SIG-M5 (cell line): ENCODE measurements at regions not wholly inside any gene's neighbourhood (a gene's known extent, or its start where the extent isn't known, plus 50 kb on each side); places are given as distances from the start of the nearest gene placed in this dataset.

Source experiments
- DNase-seq: peaks from one replicate; lab custom pipeline; 2025; lab: John Stamatoyannopoulos, UW

GRCh38 chr2:51650769-51651168, 618.8 kb upstream of the NRXN1 start:
- no peak for DNase-seq

DNA sequence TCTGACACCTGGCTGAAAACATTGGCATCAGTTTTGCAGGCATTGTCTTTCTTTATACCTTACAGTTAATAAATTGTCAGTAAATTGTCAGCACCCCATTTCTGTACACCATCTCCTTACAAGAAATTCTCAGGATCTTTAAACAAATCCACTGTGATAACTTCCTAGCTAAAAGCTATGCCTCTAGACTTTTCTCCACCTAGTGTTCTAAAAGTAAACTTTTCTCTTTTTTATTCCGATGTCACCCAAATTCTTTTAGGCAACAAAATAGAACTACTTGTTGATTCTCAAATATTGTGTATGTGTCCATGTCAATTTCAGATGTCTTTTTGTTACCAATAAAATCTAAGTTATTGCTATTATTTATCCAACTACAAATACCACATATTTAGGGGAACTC, 617.4 kb upstream of the NRXN1 start:
- DNase-seq = no peak

DNA sequence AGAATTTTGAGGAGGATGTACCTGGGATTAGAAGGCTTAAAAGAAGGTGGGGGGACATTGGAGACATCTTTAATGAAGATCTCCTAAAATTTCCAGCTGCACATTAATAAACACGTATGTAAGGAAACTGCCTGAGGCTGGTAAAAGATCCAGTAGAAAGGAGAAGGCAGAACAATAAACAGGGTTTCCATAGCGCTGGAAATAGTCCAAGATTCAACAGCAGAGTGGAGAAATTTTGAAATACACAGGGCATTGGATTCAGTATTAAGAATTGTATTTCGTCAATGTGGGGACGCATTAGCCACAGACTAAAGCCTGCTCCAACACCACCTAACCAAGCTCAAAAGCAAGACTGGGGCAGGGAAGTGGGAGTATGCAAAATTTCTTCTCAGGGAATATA, 606.9 kb upstream of the NRXN1 start:
- DNase-seq = no peak

DNA sequence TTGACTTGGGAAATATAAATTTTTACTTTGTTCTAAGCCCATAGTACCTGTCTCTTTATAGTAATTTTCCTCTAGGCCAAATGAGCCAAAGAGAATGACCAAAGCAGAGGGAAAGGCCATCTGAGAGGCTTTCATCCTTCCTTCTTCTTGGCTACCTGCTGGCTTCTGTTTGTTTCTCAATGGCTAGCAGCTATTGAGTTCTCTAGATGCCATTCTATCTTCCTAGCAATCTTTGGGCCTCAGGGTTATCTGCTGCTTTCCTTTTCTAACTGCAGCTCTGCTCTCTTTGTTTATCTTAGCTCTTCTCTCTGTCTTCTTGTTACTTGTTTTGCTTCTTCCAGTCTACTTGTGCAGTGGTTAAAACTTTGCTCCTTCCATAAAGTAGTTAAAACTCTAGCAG, 601.1 kb upstream of the NRXN1 start:
- no peak for DNase-seq

DNA sequence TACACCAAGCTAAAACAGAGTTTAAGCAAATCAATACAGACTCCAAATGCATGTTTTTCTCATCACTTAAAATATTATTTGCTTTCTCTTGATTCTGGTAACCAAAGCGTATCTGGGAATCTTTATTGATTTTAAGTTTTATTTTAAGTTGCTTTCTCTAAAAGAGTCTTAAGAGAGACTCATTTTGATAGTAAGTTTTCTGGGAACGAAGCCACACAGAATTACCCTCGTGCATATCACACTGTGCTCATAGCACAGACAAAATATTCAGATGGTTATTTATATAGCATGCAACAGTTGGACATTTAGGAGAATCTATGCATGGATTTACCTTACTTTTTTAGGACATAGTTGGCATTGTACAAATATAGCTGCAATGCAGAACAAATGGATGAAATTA, 597.5 kb upstream of the NRXN1 start:
- DNase-seq = no peak

- no peak for DNase-seq
These were observed 597.0 kb upstream of the NRXN1 start for GRCh38 chr2:51628917-51629316.

GRCh38 chr2:51624995-51625394, 593.1 kb upstream of the NRXN1 start:
- DNase-seq = no peak

DNA sequence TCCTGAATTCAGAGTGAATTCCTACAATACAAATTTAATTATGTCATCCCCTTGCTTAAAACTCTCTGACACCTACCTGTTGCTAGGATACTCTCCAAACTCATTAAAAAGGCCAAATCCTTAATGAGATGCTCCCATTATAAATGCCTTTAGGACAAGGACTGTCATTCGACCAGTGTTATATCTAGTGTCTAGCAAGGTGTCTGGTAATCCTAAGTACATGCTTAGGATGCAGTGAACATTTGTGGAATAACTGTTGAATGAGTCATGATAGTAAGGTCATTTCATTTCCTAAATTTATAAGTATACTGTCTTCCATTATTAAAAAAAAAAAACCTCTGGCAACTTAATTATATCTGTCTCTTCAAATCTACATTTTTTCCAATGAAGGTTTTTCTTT, 588.9 kb upstream of the NRXN1 start:
- no peak for DNase-seq

DNA sequence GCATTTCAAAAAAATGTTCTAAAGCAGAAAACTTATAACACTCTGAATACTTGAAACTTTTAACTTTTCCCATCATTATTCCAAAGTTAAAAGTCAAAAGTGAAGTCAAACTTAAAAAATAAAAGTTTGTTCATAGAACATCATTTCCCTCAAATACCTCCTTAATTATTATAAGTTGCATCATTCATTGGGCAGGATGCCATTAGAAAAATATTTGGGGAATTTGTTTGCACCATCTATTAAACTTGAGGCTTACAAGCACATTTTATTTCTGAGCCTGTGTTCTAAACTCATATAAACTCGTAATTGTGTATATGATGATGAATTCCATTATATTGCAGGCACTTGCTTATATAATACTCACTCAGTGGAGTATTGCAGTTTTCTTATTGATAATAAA, 588.0 kb upstream of the NRXN1 start:
- DNase-seq = no peak

DNA sequence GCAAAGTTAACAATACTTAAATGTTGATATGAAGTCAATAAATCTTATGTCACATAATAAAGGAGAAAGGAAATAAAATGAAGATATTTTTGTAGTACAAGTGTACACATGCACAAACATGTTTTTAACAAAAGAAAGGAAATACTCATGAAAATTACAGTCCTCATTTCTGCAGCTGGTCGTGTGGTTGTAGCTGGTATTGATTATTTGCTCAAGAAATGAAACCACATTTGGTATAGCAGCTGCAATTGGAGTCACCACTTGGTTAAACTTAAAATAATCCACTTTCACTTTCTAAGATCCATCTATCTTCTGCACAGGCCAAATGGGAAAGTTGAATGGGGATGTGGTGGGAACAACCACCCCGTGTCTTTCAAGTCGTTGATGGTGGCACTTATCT, 580.5 kb upstream of the NRXN1 start:
- DNase-seq = no peak

DNA sequence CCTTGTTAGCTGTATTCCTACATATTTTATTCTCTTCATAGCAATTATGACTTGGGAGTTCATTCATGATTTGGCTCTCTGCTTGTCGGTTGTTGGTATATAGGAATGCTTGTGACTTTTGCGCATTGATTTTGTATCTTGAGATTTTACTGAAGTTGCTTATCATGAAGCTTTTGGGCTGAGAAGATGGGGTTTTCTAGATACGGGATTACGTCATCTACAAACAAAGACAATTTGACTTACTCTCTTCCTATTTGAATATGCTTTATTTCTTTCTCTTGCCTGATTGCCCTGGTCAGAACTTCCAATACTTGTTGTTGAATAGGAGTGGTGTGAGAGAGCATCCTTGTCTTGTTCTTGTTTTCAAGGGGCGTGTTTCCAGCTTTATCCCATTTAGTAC, 569.8 kb upstream of the NRXN1 start:
- DNase-seq = no peak

- DNase-seq = no peak
These were observed 565.2 kb upstream of the NRXN1 start for GRCh38 chr2:51597086-51597485.

GRCh38 chr2:51595836-51596235, 563.9 kb upstream of the NRXN1 start:
- no peak for DNase-seq

DNA sequence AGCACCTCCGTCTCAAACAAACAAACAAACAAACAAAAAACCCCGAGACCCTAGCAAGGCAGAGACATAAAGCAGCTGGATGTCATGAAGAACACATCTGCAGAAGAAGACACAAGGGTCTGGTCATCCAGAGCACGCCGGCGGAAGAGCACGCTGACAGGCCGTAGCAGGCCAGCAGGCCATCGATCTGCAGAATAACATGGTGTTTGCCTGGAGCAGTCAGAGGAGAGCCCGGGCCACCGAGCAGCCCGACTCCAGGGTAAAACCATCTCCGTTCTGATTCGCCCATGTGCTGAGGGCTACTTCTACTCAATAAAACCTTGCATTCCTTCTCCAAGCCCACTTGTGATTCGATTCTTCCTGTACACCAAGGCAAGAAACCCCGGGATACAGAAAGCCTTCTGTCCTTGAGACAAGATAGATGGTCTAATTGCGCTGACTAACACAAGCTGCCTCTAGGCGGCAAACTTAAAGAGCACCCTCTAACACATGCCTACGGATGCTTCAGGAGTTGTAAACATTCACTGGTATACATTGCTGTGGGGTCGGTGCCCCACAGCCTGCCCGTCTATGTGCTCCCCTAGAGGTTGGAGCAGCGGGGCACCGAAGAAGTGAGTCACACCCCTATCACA, 549.8 kb upstream of the NRXN1 start:
- DNase-seq = no peak

DNA sequence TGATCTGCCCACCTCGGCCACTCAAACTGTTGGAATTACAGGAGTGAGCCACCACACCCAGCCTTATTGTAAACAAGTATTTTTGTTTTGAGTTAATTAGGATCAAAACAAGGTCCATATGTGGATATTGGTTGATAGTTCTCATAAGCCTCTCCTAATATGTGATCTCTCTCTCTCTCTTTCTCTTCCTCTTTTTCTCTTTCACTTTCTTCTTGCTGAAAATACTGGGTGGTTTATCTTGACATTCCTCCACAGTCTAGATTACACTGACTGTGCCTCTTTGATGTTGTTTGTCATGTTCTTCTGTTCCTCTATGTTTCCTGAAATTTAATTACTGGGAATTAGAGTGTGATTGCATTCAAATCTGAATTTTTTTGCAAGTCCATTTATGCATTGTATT, 547.5 kb upstream of the NRXN1 start:
- DNase-seq = no peak

DNA sequence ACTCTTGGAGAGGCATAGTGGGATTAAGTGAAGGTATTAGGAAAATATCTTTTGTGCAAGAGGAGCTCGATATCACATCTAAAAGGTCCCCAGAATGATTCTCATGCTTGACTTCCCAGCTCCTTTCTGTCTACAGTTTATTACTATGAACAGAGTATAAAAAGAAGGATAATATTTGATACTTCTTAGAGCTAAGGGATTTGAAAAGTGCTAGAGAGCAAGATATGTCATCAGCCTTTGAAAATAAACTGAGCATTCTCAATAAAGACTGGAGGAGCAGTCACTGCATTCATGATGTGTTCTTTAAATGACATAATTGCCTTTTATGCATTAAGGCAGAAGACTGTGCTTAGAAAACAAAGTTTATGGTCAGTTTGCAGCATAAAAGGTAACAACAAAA, 543.2 kb upstream of the NRXN1 start:
- no peak for DNase-seq

DNA sequence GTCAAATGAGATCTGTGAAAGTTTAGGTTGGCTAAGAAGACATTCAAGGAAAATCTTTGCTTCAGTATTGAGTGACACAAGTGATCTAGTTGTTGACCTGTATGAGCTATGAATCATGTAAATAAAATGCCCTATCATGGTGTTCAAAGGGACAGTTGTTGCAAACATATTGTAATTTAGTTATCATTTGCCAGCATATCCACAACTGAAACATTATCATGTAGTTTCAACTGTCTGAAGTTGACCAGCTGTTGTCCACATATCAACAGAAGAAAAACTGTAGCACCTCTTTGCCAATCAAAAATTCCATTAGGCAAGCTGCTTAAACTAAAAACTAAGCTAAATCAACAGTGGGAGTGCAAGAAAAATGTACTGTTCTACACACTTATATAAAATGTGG, 527.1 kb upstream of the NRXN1 start:
- DNase-seq = no peak

GRCh38 chr2:51553476-51553875, 521.5 kb upstream of the NRXN1 start:
- no peak for DNase-seq

DNA sequence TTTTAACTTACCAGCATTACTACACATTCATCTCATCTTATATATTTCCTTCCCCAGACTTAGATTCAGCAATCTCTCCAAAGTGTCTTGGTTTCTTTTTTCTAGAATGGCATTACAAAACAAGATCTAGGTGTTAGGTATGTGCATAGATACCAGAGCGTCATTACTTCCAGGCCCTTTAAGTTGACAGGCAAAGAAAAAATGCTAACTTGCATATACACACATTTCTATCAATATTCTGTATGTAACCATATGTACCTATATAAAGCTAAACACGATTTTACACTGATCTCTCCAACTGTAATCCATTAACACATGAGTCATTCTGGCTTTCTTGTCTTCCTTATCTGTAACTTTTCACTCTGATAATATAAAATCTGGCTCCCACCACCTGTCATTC, 503.8 kb upstream of the NRXN1 start:
- DNase-seq = no peak

- DNase-seq = no peak
These were observed 502.2 kb upstream of the NRXN1 start for GRCh38 chr2:51534166-51534565.

- no peak for DNase-seq
These were observed 496.2 kb upstream of the NRXN1 start for GRCh38 chr2:51528156-51528555.

GRCh38 chr2:51526766-51527165, 494.8 kb upstream of the NRXN1 start:
- DNase-seq = no peak

DNA sequence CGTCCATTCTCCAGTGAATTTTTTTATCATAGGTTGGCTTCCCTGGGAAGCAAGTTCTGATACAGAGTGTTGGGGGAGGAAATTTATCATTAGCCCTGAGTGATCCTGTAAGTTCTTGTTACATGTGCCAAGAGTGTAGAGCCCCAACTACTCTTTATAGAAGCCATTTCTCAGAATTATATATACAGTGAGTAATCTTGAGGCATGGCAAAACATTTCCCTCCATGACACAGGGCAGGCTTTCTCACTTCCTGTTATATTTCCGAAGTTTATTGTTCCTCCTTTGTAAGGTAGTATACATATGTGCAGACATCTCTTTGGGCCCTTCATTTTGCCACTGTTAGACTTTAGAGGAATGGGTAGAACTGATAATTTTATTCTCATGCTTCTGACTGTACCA, 484.7 kb upstream of the NRXN1 start:
- no peak for DNase-seq

DNA sequence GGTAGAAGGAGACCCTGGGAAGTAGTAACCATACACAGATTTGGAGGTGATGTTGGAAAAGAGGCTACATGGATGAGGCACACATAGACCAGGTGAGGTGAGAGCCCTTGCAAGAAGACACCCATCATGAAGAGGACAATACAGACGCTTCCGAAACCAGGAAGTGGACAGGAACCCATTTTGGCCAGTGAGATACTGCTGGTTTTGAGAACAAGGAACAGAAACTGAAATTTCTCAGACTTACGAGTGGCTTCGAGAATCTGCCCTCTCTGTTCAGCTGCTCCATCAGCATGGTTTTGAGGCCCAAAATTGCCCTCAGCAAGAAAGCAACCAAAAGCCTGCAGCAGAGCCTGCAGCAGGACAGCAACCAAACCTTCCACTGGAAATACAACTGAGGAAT, 479.1 kb upstream of the NRXN1 start:
- no peak for DNase-seq

- no peak for DNase-seq
These were observed 478.4 kb upstream of the NRXN1 start for GRCh38 chr2:51510303-51510702.
